ELF-1 (cell line): ENCODE measurements at regions not wholly inside any gene's neighbourhood (a gene's known extent, or its start where the extent isn't known, plus 50 kb on each side); places are given as distances from the start of the nearest gene placed in this dataset.

ENCODE experiments used
- DNase-seq: peaks from one replicate; pipeline ENCODE4 v3.0.0-alpha.2; 2016; ENCODE audit warnings: low read depth, low spot score

- DNase-seq = no peak
Measured at GRCh38 chr21:16742131-16742641, 770.7 kb upstream of the CXADR start.

- DNase-seq = no peak
Measured at GRCh38 chr21:16742741-16743140, 770.1 kb upstream of the CXADR start.

- no peak for DNase-seq
Measured at GRCh38 chr21:16743317-16743716, 769.5 kb upstream of the CXADR start.

GRCh38 chr21:16750926-16751325, 761.9 kb upstream of the CXADR start:
- DNase-seq = no peak

GRCh38 chr21:16751695-16752474, 761.0 kb upstream of the CXADR start:
- no peak for DNase-seq

- no peak for DNase-seq
Measured at GRCh38 chr21:16752475-16752857, 760.4 kb upstream of the CXADR start.

- DNase-seq = no peak
Measured at GRCh38 chr21:16755061-16755460, 757.8 kb upstream of the CXADR start.

GRCh38 chr21:16767201-16767600, 745.6 kb upstream of the CXADR start:
- DNase-seq = no peak

GRCh38 chr21:16768096-16768495, 744.7 kb upstream of the CXADR start:
- DNase-seq = no peak

GRCh38 chr21:16770266-16770665, 742.6 kb upstream of the CXADR start:
- no peak for DNase-seq

- no peak for DNase-seq
Measured at GRCh38 chr21:16773206-16773605, 739.6 kb upstream of the CXADR start.

GRCh38 chr21:16775076-16775475, 737.8 kb upstream of the CXADR start:
- DNase-seq = no peak

GRCh38 chr21:16777041-16777720, 735.7 kb upstream of the CXADR start:
- DNase-seq = no peak

GRCh38 chr21:16788584-16788983, 724.3 kb upstream of the CXADR start:
- DNase-seq = no peak

GRCh38 chr21:16789636-16790035, 723.2 kb upstream of the CXADR start:
- no peak for DNase-seq

- DNase-seq = no peak
Measured at GRCh38 chr21:16792101-16792500, 720.7 kb upstream of the CXADR start.

- DNase-seq = peak; percentile 5
Measured at GRCh38 chr21:16794950-16795349, 717.9 kb upstream of the CXADR start.

- no peak for DNase-seq
Measured at GRCh38 chr21:16796776-16797175, 716.1 kb upstream of the CXADR start.

- no peak for DNase-seq
Measured at GRCh38 chr21:16797540-16797939, 715.3 kb upstream of the CXADR start.

GRCh38 chr21:16797966-16798365, 714.9 kb upstream of the CXADR start:
- DNase-seq = no peak

GRCh38 chr21:16800536-16801275, 712.1 kb upstream of the CXADR start:
- DNase-seq = no peak

- DNase-seq = no peak
Measured at GRCh38 chr21:16811011-16811410, 701.8 kb upstream of the CXADR start.
